Right lobe of liver (tissue), 6 donors: ENCODE measurements at regions not wholly inside any gene's neighbourhood (a gene's known extent, or its start where the extent isn't known, plus 50 kb on each side); places are given as distances from the start of the nearest gene placed in this dataset.

Experiments
- ATAC-seq, 4 donors: fragments of 200-7000 bp; cut with Tn5 transposase; one replicate each; pipeline ENCODE4 v1.9.1; 2020; ENCODE audit warnings: mild to moderate bottlenecking in 4 of 4, moderate library complexity in 4 of 4
- DNase-seq, 3 donors: peaks; one replicate each; pipeline ENCODE4 v3.0.0-alpha.2; 2020
- H3K27ac ChIP-seq, 3 donors: fragments of 200-600 bp; one replicate each; pipeline ENCODE4 v1.8.0; 2022
- H3K27me3 ChIP-seq, 2 donors: fragments of 200-600 bp; one replicate each; pipeline ENCODE4 v1.8.0; 2022
- H3K36me3 ChIP-seq, 4 donors: fragments of 200-600 bp; sonication (generic) in 1 of 4; one replicate each; pipeline versions ENCODE4 v1.5.1 to v1.8.0; 2017 to 2022; ENCODE audit warnings: control low read depth in 1 of 4
- H3K4me1 ChIP-seq, 4 donors: fragments of 200-600 bp; sonication (generic) in 1 of 4; one replicate each; pipeline versions ENCODE4 v1.5.1 to v1.8.0; 2017 to 2022; ENCODE audit warnings: control low read depth in 1 of 4
- H3K4me3 ChIP-seq, 3 donors: fragments of 200-600 bp; one replicate each; pipeline ENCODE4 v1.8.0; 2022
- H3K9me3 ChIP-seq, 4 donors: fragments of 200-600 bp; sonication (generic) in 1 of 4; one replicate each; pipeline versions ENCODE4 v1.5.1 to v1.8.0; 2017 to 2022; ENCODE audit warnings: control low read depth in 1 of 4
- CTCF ChIP-seq, 4 donors: fragments of 200-600 bp in 3 of 4; fragments of 450-650 bp in 1 of 4; IDR thresholded peaks; one replicate each; pipeline versions ENCODE4 v1.5.1 to v1.8.0; 2016 to 2022; ENCODE audit warnings: antibody characterized with exemption in 4 of 4, mild to moderate bottlenecking in 2 of 4
- POLR2A ChIP-seq: fragments of 450-650 bp; IDR thresholded peaks from one replicate; pipeline ENCODE4 v1.6.1; 2017; ENCODE audit warnings: antibody characterized with exemption, mild to moderate bottlenecking
- WGBS: methylation state at CpG from one replicate; pipeline ENCODE4 v1.1.6; 2018; ENCODE audit warnings: low coverage, low lambda C conversion rate; ENCODE audit not compliant: insufficient coverage; ENCODE audit errors: missing lambda C conversion rate; 5-methylcytosine and 5-hydroxymethylcytosine counted together
- intact Hi-C, 2 donors: fragments of 100-400 bp; cut with DNase I; formaldehyde crosslinking; loops; one replicate each; pipeline versions ENCODE4 v1.11.2 to v1.14.1; 2022
- donor health status: DM: no; HTN: yes; CAD: no.
- donor health status: DM: no; HTN: no; CAD: no.
- donor health status: DM: no; HTN: no; CAD: no.
- donor health status: DM: no; HTN: yes; CAD: no.
- donor health status: DM: no; HTN: yes; CAD: no.

DNA sequence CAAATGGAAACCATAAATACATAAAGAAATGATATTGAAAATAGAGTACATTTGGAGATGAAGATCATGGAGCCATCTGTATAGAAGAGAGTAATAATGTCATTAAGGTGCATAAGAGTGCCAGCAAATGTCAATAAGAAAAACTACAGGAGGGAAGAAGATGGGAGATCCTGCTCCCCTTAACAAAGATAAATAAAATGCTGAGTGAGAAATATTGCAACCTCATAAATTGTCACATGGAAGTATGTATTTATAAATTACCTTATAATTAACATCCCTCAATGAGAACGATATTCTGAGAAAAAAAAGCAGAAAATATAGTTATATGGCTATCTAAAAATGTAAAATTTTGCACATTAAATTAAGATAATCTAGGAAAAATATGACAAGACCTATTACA is 155.2 kb upstream of the PRSS1 start:
- Histone ChIP-seq H3K4me3 (no peak overlapping the region), H3K4me1 (peaks cover 0 to 9% (median 3%) of the 10 kb centered on the region in 4 donors), H3K36me3 (no peaks in the 10 kb centered on the region), H3K9me3 (no peaks in the 10 kb centered on the region), H3K27ac (no peak overlapping the region), H3K27me3 (no peaks in the 10 kb centered on the region)
- WGBS = 47% methylated on average over 1 of the region's 1 CpG
- intact Hi-C loops = no loop called here
- TF ChIP-seq CTCF (IDR thresholded peaks at IDR 0.05) = no peak
- TF ChIP-seq POLR2A = no peak
- DNase-seq = no peak
- no peak for ATAC-seq

DNA sequence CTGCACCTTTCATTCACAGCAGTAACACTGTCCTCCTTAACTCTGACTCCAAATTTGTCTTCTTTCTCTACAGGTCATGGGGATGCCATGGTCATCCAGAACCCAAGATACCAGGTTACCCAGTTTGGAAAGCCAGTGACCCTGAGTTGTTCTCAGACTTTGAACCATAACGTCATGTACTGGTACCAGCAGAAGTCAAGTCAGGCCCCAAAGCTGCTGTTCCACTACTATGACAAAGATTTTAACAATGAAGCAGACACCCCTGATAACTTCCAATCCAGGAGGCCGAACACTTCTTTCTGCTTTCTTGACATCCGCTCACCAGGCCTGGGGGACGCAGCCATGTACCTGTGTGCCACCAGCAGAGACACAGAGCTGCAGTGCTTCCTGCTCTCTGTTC is 156.2 kb upstream of the PRSS1 start:
- intact Hi-C loops = no loop called here
- Histone ChIP-seq H3K4me1 (peaks cover 0 to 9% (median 3%) of the 10 kb centered on the region in 4 donors), H3K9me3 (no peaks in the 10 kb centered on the region), H3K27me3 (no peaks in the 10 kb centered on the region), H3K27ac (no peak overlapping the region), H3K4me3 (no peak overlapping the region), H3K36me3 (no peaks in the 10 kb centered on the region)
- DNase-seq = no peak
- WGBS = 76% methylated on average over 4 of the region's 4 CpGs
- TF ChIP-seq CTCF (IDR thresholded peaks at IDR 0.05) (no peak), POLR2A (no peak)
- no peak for ATAC-seq

- no peak for DNase-seq
- WGBS = 40% methylated on average over 3 of the region's 3 CpGs
- Histone ChIP-seq H3K4me3 (no peak overlapping the region), H3K9me3 (no peaks in the 10 kb centered on the region), H3K36me3 (no peaks in the 10 kb centered on the region), H3K27ac (no peak overlapping the region), H3K27me3 (no peaks in the 10 kb centered on the region), H3K4me1 (peaks cover 0 to 9% (median 3%) of the 10 kb centered on the region in 4 donors)
- intact Hi-C loops = no loop called here
- TF ChIP-seq POLR2A (no peak), CTCF (IDR thresholded peaks at IDR 0.05) (no peak)
- ATAC-seq = peak in 2 of 4 donors; percentile 20 to 25
These were observed 156.6 kb upstream of the PRSS1 start for GRCh38 chr7:142592664-142593063.

- 74% methylated on average over 2 of the region's 2 CpGs for WGBS
- no peaks in the 10 kb centered on the region for H3K36me3 ChIP-seq
- TF ChIP-seq CTCF (IDR thresholded peaks at IDR 0.05) (no peak), POLR2A (no peak)
- H3K27ac ChIP-seq = no peak overlapping the region
- no peaks in the 10 kb centered on the region for H3K27me3 ChIP-seq
- no peak for DNase-seq
- peaks cover 0 to 9% (median 3%) of the 10 kb centered on the region in 4 donors for H3K4me1 ChIP-seq
- H3K9me3 ChIP-seq = no peaks in the 10 kb centered on the region
- no peak for ATAC-seq
- intact Hi-C loops = no loop called here
- H3K4me3 ChIP-seq = no peak overlapping the region
These were observed 157.0 kb upstream of the PRSS1 start for GRCh38 chr7:142592231-142592630.
